ENCODE measurements at regions not wholly inside any gene's neighbourhood (a gene's known extent, or its start where the extent isn't known, plus 50 kb on each side); places are given as distances from the start of the nearest gene placed in this dataset.

DNA sequence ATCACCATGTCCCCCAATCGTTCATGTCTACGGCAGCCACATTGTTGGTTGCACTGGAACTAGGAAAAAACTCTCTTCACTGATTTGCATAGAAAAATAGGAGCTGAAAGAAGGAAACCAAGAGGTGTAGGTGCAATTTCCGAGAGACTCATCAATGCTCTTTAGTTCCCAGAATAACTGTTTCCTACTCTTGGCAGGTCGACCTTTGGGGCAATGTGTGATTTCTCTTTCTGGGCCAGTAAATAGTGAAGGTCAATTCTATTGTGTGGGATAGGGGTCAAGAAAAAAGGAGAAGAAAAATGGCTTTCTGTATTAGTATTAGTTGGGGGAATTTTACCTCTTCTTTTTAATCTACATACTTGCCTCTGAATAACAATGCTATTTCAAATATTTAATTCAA lies 55.9 kb upstream of the PDE5A start:
- intact Hi-C loops (cut with DNase I): no loop called here

DNA sequence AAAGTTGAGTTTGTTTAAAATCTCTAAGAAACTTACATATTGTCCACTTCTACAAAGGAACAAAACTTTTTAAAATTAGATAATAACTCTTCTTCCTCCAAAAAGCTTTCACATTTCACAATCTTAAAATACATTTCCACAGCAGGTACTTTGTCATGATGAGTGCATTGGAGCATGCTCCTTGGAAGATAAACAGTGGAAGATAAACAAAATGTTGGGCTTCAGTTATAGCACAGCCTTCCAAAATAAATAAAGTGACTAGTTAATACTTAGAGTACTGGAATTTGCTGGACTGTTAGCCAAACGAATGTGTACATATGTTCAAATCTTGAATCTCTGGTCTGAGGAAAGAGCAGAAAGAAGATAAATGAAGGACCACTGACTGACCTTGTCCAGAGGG lies 54.9 kb upstream of the PDE5A start:
- intact Hi-C loops (cut with DNase I): no loop called here
- no peak for DNase-seq

More for the DNA sequence above, 55.9 kb upstream of the PDE5A start:
- no peak for DNase-seq

DNA sequence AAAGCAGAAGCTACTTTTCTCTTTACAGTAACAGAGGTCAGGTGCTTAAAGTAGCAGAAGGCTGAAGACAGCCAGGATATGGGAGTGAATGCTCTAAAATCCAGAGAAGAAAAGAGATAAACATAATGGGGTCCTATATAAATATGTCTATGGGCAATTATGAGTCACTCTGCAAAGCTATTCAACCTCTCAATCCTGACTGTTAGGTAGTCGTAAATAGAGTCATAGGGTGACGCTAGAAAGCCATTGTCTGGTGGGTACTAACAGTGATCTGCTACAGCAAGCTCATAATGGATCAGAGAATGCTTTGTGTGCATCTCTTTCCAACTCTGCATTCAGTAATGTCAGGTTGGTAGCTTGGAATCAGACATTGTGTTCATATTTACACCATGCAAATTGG lies 53.5 kb upstream of the PDE5A start:
- intact Hi-C loops (cut with DNase I): no loop called here
- no peak for DNase-seq

DNA sequence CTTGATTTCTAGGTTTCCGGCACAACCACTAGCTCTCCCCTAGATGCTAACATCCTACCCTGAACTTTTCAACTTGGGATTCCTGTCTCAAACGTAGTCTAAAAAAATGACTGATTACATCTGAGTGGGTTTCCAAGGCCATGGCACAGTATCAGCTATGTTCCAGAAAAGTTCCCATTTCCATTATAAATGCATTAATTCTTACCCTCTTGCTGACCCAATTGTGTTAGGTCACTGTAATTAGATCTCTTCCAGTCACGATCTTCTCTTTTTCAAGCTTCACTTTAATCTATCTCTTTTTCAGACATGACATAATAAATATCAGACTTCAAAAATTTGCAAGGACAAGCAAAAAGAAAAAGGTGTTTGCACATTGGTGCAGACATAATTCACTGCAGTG lies 50.6 kb upstream of the PDE5A start:
- DNase-seq: no peak
- intact Hi-C loops (cut with DNase I): no loop called here

DNA sequence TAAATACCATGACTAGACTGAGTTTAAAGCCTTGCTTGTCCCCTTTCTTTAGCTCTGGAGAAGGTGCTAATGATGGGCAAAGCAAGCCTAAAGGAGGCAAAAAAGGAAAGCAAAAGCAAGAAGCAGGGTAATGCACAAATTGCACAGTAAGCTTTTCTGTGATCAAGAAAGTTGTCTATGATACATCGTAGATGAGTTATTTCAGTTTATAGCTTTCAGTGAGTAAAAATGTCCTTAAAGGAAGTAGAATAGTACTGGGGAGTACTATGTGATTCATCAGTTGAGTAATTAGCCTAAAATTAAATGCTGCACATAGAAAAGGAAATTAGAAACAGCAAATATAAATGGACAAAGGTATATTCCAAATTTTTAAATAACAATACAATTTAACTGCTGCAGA lies 50.2 kb upstream of the PDE5A start:
- intact Hi-C loops (cut with DNase I): no loop called here
- no peak for DNase-seq
